Peyer's patch (tissue), 4 donors: ENCODE measurements at regions not wholly inside any gene's neighbourhood (a gene's known extent, or its start where the extent isn't known, plus 50 kb on each side); places are given as distances from the start of the nearest gene placed in this dataset.
"Not testable (repeated sequence)": the region's sequence is repeated elsewhere in the genome, so short reads cannot be mapped to it uniquely, and the experiment has no call there.

Source experiments
- DNase-seq, 3 donors: peaks; one replicate each; pipeline ENCODE4 v3.0.0-alpha.2; 2017 to 2019
- H3K27ac ChIP-seq, 4 donors: fragments of 200-600 bp; sonication (generic); one replicate each; pipeline ENCODE4 v1.5.1; 2016 to 2019
- H3K27me3 ChIP-seq, 2 donors: fragments of 200-600 bp; sonication (generic); one replicate each; pipeline ENCODE4 v1.5.1; 2019
- H3K36me3 ChIP-seq, 3 donors: fragments of 200-600 bp; sonication (generic); one replicate each; pipeline ENCODE4 v1.5.1; 2016 to 2019
- H3K4me1 ChIP-seq, 4 donors: fragments of 200-600 bp; sonication (generic); one replicate each; pipeline ENCODE4 v1.5.1; 2016 to 2019
- H3K4me3 ChIP-seq, 4 donors: fragments of 200-600 bp; sonication (generic); 1 replicate in 3 of 4; 2 replicates in 1 of 4; pipeline ENCODE4 v1.5.1; 2016 to 2019; ENCODE audit warnings: mild to moderate bottlenecking in 1 of 4
- H3K9me3 ChIP-seq, 4 donors: fragments of 200-600 bp; sonication (generic); one replicate each; pipeline ENCODE4 v1.5.1; 2016 to 2019; ENCODE audit warnings: mild to moderate bottlenecking in 1 of 4
- POLR2A ChIP-seq, 2 donors: fragments of 450-650 bp; IDR thresholded peaks; one replicate each; pipeline ENCODE4 v1.5.1; 2017; ENCODE audit warnings: antibody characterized with exemption in 2 of 2, mild to moderate bottlenecking in 2 of 2, moderate library complexity in 2 of 2
- TF ChIP-seq, protein P1 (sequence below), 6 experiments: fragments of 450-650 bp in 4 of 6; fragments of 200-600 bp in 2 of 6; sonication (generic) in 1 of 6; IDR thresholded peaks; one replicate each; pipeline ENCODE4 v1.5.1; 2017 to 2019; ENCODE audit warnings: antibody characterized with exemption in 6 of 6, mild to moderate bottlenecking in 3 of 6, moderate library complexity in 1 of 6

GRCh38 chr4:131450572-131451209 lies 1698.4 kb upstream of the PCDH10 start:
- H3K27me3 ChIP-seq = no peaks in the 10 kb centered on the region
- no peaks in the 10 kb centered on the region for H3K9me3 ChIP-seq
- no peaks in the 10 kb centered on the region for H3K36me3 ChIP-seq
- no peak for TF ChIP-seq POLR2A (IDR thresholded peaks at IDR 0.05)
- TF ChIP-seq, protein P1, sequence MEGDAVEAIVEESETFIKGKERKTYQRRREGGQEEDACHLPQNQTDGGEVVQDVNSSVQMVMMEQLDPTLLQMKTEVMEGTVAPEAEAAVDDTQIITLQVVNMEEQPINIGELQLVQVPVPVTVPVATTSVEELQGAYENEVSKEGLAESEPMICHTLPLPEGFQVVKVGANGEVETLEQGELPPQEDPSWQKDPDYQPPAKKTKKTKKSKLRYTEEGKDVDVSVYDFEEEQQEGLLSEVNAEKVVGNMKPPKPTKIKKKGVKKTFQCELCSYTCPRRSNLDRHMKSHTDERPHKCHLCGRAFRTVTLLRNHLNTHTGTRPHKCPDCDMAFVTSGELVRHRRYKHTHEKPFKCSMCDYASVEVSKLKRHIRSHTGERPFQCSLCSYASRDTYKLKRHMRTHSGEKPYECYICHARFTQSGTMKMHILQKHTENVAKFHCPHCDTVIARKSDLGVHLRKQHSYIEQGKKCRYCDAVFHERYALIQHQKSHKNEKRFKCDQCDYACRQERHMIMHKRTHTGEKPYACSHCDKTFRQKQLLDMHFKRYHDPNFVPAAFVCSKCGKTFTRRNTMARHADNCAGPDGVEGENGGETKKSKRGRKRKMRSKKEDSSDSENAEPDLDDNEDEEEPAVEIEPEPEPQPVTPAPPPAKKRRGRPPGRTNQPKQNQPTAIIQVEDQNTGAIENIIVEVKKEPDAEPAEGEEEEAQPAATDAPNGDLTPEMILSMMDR (IDR thresholded peaks at IDR 0.05) = no peak
- DNase-seq = no peak
- no peak overlapping the region for H3K4me3 ChIP-seq
- H3K27ac ChIP-seq = no peak overlapping the region
- no peaks in the 10 kb centered on the region for H3K4me1 ChIP-seq

DNA sequence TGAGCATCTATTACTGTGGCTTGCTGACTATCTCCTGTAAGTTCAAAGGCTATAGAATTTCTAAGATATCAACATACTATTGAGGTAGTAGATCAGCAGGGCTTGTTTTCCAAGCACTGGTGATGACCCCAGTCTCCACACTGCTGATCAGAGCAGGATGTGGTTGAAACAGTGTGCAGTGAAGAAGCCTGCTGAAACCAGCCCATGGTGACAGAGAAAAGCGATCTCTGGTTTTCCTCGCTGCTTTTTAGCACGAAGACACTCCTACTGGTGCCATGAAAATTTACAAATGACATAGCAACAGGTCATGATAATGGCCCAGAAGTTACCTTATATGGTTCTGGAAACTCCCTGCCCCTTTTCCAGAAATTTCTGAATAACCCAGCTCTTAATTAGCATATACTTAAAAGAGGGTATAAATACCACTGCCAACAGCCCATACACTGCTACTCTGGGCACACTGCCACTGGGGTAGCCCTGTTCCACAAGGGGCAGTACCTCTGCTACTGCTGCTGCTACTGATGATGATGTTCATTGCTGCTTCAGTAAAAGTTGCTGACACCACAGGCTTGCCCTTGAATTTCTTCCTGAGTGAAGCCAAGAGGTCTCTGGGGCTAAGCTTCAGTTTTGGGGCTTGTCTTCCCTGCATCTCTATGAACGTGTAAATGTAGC lies 1689.5 kb upstream of the PCDH10 start:
- H3K27me3 ChIP-seq = no peaks in the 10 kb centered on the region
- H3K4me1 ChIP-seq = no peaks in the 10 kb centered on the region
- no peaks in the 10 kb centered on the region for H3K9me3 ChIP-seq
- H3K27ac ChIP-seq = no peak overlapping the region
- H3K36me3 ChIP-seq = no peaks in the 10 kb centered on the region
- no peak for DNase-seq
- H3K4me3 ChIP-seq = no peak overlapping the region
- TF ChIP-seq POLR2A (IDR thresholded peaks at IDR 0.05) = no peak
- TF ChIP-seq, protein P1 (IDR thresholded peaks at IDR 0.05) = no peak

GRCh38 chr4:131470360-131470759 lies 1678.7 kb upstream of the PCDH10 start:
- Histone ChIP-seq H3K4me3 (no peak overlapping the region), H3K27me3 (no peaks in the 10 kb centered on the region), H3K36me3 (no peaks in the 10 kb centered on the region), H3K27ac (no peak overlapping the region), H3K4me1 (no peaks in the 10 kb centered on the region), H3K9me3 (peaks cover 0 to 4% (median 0%) of the 10 kb centered on the region in 4 donors)
- DNase-seq = no peak
- TF ChIP-seq, protein P1 (IDR thresholded peaks at IDR 0.05) = no peak
- no peak for TF ChIP-seq POLR2A (IDR thresholded peaks at IDR 0.05)

- TF ChIP-seq POLR2A (IDR thresholded peaks at IDR 0.05) = no peak
- TF ChIP-seq, protein P1 (IDR thresholded peaks at IDR 0.05) = no peak
- Histone ChIP-seq H3K4me3 (no peak overlapping the region), H3K4me1 (no peaks in the 10 kb centered on the region), H3K27ac (no peak overlapping the region), H3K9me3 (no peaks in the 10 kb centered on the region), H3K36me3 (no peaks in the 10 kb centered on the region), H3K27me3 (no peaks in the 10 kb centered on the region)
- DNase-seq = no peak
Measured at GRCh38 chr4:131488772-131489171, 1660.3 kb upstream of the PCDH10 start.

- not testable (repeated sequence) for H3K4me3 ChIP-seq, DNase-seq
Measured at GRCh38 chr4:131496211-131496610, 1652.9 kb upstream of the PCDH10 start.

GRCh38 chr4:131499141-131499873 lies 1649.8 kb upstream of the PCDH10 start:
- TF ChIP-seq POLR2A (IDR thresholded peaks at IDR 0.05) = no peak
- TF ChIP-seq, protein P1 (IDR thresholded peaks at IDR 0.05) = no peak
- Histone ChIP-seq H3K27me3 (no peaks in the 10 kb centered on the region), H3K27ac (no peak overlapping the region), H3K36me3 (no peaks in the 10 kb centered on the region), H3K4me1 (no peaks in the 10 kb centered on the region), H3K9me3 (no peaks in the 10 kb centered on the region), H3K4me3 (no peak overlapping the region)
- DNase-seq = no peak

More at GRCh38 chr4:131496211-131496610, 1652.9 kb upstream of the PCDH10 start:
- not testable (repeated sequence) for H3K27me3 ChIP-seq, H3K4me1 ChIP-seq, H3K36me3 ChIP-seq, H3K9me3 ChIP-seq, H3K27ac ChIP-seq
